ENCODE measurements at regions not wholly inside any gene's neighbourhood (a gene's known extent, or its start where the extent isn't known, plus 50 kb on each side); places are given as distances from the start of the nearest gene placed in this dataset.

GRCh38 chr1:81715391-81715790 is 85.3 kb upstream of the ADGRL2 start:
- no peak for TF ChIP-seq MEIS1 (CRISPR knock-in tag; IDR thresholded peaks at IDR 0.05; ENCODE audit: borderline replicate concordance)
- no peak for TF ChIP-seq MLX (CRISPR knock-in tag; IDR thresholded peaks at IDR 0.05)

Data from HepG2 (cell line).